T-helper 22 cell (primary cell): ENCODE measurements at regions not wholly inside any gene's neighbourhood (a gene's known extent, or its start where the extent isn't known, plus 50 kb on each side); places are given as distances from the start of the nearest gene placed in this dataset.
"Not testable (repeated sequence)": the region's sequence is repeated elsewhere in the genome, so short reads cannot be mapped to it uniquely, and the experiment has no call there.

Source experiments
- DNase-seq: peaks from one replicate; pipeline ENCODE4 v3.0.0-alpha.2; 2020; ENCODE audit warnings: low read depth

DNA sequence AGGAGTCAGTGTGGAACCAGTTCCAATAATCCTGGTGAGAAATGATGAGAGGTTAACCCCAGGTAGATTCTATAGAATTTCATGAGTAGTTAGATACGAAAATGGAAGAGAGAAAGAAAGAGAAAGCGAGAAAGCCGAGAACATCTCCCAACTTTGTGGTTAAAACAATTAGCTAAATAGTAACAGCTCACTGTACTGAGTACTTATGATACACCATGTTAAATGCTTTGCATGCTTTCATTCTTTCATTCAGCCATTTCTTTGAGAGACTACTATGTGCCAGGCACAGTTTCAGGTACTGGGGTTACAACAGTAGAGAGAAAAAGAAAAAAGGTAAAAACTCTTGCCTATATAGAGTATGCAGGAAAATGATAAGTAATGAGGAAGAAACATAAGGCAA is 109.7 kb upstream of the SYT6 start:
- DNase-seq, result no peak

DNA sequence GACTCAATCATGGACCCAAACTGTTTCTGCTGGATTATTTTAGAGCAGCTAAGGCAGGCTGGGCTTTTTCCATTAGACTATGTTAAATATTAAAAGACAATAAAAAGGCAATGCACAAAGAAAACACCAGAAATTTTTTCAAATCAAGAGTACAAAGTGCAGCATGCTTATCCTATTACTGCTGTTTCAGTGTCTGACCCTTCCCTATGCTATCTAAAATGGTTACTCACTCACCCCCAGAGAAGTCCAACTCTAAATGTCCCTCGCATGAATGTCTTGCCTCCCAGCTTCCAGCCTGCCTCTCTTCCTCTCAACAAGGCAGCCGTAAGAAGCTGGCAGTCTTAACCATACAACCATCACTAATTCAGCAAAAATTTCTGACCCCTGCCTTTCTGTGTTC is 108.7 kb upstream of the SYT6 start:
- no peak for DNase-seq

DNA sequence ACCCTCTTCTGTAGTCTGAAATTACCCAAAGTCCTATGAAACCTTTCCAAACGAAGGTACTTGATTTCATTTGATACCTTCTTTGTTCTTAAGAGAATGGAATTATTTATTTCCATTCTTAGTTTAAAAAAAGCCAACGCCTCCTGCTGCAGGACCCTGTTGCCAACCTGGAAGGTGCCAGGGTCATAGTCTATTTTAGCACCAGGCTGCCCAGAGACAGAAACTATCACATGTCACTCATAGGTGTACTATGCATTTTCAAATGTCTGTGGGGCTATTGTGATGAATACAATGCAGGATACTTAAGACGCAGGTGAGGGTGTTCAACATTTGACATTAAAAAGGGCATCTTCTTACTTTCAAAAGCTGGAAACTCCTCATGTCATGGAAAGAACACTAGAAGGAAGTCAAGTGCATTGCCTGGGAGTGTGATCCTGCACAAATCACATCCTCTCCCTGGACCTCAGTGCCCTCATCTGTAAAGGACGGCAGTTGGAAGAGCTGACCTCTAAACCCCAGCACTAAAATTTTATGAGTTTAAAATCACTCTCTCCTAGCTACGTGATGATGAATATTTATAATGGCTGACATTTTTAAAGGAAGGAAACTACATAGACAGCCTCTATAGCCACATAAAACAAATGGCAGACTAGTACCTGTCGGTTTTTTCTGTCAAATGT is 107.3 kb upstream of the SYT6 start:
- DNase-seq, result no peak

DNA sequence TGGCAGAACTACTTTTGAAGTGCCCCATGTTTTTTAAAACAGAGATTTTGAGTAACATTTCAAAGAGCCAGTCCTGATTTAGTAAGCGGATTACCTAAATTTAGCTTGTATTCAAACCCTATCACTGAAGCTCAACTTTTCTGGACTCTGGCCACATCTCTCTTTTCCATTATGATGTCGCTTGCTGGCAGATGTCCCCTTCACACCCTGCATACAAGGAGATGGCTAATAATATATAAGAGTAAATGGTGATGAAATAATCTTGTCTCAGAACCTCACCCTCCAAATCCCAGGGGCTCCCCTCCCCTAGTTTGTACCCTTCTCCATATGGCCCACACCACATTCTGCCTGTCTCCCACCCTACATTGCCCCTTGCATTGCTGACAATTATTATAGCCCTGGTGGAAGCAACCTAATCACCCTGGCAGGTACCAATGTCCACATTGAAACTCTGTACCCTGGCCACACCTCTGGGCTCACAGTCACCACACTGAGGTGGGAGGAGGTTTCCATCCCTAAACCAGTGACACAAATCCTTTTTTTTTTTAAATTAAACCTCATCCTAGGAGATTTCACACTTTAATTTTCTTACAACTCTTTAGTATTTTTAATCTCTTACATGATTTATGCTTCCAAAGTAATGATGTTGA is 106.0 kb upstream of the SYT6 start:
- no peak for DNase-seq

DNA sequence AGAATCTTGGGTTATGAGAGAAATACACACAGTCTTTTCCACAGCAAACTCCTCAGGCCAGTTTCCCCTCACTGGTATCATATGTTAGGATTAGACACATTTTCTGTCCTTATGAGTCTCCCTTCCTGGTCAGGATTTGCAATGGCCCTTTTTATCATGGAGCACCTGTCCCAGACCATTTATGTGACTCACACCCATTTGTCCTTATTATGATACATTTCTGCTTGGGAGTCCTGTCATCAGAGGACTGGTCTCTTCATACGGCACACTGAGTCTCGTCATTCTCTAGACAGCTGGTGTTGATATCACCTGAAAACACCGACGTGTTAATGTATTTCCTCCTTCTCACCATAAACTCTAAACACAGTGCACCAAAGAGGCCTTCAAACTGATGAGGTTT is 105.0 kb upstream of the SYT6 start:
- DNase-seq, result no peak

DNA sequence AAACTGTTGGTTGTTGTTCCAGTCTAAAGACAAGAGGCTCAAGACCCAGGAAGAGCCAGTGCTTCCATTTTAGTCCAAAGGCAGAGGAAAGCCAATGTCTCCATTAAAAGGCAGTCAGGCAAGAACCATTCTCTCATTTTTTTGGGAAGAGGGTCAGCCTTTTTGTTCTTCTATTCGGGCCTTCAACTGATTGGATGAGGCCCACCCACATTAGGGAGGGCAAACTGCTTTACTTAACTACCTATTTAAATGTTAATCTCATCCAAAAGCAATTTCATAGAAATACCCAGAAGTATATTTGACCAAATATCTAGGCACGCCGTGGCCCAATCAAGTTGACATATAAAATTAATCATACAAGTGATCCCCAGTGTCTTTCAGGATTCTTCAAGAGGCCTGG is 104.4 kb upstream of the SYT6 start:
- DNase-seq, result no peak

DNA sequence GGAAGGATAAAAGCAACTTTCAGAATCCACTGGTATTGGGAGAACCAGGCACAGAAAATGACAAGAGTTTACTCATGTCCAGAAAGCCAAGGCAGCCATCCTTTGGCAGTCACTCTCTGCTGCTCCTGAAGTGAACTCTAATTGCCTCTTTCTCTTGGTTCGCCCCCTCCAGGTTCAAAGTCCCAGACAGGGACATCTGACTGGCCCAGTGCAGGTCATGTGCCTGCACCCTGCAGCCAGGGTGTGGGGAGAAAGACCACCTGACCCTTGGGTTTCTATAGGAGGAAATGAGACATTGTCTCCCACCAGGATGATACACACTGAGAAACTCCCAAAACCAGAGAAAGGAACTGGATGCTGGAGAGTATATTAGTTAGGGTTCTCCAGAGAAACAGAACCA is 103.9 kb upstream of the SYT6 start:
- DNase-seq, result no peak

DNA sequence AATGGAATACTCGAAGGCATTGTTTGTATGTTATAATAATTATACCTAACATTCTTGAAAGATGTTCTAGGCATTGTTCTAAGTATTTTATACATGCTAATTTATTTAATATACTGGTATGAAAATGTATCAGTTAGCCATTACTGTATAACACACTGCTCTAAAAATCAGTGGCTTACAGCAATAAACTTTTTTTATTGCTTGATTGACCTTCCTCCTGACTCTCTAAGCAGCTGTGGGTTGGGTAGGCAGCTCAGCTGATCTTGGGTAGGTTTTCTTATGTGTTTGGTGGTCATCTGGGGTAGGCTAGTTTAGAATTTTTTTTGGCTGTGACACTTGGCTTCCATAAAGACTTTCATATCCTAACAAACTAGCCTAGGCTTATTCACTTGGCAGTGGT is 100.2 kb upstream of the SYT6 start:
- DNase-seq, result no peak

DNA sequence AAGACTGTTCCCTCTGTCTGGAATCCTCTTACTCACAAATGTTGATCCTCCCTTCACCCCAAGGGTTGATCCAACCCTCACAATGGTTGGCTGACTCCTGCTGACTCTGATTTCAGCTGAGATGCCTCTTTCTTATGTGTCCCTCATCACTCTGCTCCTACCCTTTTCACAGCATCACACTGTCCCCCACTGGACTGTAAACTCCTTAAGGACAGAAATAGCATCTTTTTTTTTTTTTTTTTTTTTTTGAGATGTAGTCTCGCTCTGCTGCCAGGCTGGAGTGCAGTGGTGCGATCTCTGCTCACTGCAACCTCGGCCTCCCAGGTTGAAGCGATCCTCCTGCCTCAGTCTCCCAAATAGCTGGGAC is 97.9 kb upstream of the SYT6 start:
- DNase-seq, result no peak

DNA sequence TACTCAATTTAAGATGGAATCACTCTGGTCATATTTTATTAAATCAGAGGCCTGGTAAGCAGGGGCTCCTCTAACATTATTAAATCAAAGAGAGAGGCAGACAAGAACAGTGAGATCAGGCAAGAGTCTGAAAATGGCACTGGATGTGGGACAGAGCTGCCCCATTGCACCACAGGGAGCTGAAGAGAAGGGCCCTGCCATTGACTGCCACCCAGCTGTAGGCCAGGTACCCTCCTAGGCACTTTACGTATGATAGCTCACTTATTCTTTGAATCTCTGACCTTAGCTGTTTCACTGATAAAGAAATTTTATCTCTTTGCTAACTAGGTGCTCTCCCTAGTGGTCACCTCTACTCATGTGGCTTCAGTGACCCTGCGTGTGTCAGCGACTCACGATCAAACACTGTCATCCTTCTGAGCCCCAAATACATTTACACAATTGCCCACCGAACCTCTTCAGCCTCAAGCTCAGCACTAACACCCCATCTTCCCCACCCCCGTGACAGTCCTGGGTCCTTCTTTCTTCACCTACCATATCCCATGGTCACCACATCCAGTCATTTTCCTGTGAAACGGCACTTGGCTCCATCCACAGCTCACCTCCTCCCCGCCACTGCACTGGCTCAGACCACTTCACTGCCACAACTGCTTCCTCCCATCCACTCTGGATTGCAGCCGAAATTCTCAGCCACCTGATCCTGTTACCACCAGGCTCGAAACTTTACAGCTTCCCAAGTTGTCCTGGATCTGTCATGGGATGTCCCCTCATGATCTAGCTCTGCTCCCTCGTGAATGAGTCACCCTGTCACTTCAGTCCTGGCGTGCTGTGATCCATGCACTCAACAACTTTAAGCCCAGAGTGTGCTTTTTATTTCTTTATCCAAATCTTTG is 97.3 kb upstream of the SYT6 start:
- DNase-seq, result no peak

DNA sequence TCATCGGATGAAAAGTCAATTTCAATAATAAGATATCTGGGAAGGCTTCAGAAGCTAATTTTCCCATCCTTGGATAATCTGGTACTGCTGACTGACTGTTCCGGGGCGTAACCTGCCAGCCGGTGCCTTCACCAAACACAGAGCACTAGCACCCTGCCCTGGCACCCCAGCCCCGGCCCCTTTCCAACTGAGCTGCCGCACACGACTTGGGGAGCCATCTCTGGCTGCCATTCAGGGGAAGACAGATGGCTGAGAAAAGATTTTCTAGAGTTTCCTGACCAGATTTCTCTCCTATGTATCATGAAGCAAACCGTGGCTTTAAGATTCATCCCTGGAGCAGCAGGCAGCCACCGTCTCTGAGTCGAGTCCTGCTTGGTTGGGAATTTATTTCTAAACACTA is 96.0 kb upstream of the SYT6 start:
- DNase-seq, result no peak

DNA sequence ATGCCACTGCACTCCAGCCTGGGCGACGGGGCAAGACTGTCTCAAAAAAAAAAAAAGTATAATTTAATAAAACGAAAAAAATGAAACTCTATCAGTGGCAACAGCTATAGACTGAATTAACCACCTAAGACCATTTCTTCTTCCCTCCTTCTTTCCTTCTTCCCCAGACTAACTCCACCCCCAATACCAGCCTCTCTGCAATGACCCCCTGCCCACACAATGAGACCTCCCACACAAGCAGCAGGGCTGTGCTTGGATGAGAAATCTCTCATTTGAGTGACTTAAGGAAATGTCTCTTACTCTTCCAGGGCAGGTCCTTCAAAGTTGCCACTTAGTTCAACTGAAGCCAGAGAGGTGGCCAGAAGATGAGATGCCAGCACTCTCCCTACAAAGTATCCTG is 94.5 kb upstream of the SYT6 start:
- no peak for DNase-seq

DNA sequence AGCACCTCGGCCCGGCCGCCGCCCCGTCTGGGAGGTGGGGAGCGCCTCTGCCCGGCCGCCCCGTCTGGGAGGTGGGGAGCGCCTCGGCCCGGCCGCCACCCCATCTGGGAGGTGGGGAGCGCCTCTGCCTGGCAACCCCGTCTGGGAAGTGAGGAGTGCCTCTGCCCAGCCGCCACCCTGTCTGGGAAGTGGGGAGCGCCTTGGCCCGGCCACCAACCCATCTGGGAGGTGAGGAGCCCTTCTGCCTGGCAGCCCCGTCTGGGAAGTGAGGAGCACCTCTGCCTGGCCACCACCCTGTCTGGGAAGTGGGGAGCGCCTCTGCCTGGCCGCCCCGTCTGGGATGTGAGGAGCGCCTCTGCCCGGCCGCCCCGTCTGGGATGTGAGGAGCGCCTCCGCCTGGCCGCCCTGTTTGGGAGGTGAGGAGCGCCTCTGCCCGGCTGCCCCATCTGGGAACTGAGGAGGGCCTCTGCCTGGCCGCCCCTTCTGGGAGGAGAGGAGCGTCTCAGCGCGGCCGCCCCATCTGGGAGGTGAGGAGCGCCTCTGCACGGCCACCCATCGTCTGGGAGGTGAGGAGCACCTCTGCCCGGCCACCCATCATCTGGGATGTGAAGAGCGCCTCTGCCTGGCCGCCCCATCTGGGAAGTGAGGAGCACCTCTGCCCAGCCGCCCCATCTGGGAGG is 89.0 kb upstream of the SYT6 start:
- not testable (repeated sequence) for DNase-seq

DNA sequence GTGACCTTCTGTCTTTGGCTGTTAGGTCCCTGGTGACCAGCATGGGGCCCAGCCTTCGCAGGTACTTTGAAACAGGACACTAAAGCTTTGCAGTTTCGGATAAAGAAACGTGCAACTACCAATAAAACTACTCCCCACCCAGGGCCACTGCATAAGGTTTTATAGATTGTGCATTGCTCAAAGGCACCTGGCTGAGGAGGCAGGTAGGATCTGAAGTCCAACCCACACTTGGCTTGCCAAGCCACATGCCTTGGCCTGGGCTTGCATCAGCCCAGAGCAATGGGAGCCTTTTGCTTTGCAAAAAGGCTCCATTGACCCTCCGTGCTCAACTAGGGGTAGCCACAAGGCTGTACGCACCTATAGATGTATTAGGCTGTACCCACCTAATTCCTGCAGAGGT is 84.4 kb upstream of the SYT6 start:
- no peak for DNase-seq

DNA sequence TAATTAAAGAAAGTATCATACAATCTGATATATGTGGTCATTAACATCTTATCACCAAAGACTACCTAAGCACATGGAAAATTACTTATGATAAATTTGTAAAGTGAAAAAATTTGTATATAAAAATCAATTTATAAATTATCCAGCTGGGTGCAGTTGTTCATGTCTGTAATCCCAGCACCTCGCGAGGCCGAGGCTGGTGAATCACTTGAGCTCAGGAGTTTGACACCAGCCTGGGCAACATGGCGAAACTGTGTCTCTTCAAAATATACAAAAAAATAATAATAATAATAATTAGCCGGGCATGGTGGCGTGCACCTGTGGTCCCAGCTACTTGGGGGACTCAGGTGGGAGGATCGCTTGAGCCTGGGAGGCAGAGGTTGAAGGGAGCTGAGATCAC is 82.8 kb upstream of the SYT6 start:
- DNase-seq, result no peak

DNA sequence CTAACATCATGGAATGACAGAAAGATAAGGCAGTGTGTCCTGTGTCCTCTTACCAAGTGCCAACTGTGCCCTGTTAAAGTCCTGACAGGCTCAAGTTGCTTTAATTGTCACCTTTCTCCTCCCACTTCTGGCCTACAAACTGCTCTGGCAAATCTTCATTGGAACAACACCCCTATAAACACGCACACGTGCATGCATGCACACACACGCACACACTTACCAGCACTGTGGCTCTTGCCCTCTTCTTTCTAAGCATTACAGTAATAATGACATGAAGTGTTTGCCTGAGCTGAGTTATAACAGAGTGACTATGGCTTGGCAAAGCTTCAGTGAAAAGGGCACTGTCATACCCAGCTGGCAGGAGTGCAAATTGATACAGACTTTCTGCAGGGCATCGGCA is 82.3 kb upstream of the SYT6 start:
- no peak for DNase-seq

DNA sequence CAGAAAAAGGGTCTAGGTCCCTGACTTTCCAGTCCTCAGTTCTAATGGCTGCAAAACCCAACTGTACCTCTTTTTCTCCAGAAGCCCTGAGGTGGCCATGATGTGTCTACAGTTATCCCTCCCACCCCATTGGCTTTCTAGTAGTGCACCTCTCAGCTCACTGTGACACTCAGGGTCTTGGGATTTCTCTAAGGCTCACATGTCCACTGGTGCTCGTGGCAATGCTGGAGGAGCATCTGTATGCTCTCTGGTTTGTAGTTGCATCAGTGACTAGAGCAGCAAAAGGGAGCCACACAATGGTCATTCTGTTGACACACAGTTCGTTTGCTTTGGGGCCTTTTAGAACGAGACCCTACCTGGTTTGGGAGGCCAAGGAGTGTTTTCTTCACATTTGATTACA is 81.6 kb upstream of the SYT6 start:
- no peak for DNase-seq

DNA sequence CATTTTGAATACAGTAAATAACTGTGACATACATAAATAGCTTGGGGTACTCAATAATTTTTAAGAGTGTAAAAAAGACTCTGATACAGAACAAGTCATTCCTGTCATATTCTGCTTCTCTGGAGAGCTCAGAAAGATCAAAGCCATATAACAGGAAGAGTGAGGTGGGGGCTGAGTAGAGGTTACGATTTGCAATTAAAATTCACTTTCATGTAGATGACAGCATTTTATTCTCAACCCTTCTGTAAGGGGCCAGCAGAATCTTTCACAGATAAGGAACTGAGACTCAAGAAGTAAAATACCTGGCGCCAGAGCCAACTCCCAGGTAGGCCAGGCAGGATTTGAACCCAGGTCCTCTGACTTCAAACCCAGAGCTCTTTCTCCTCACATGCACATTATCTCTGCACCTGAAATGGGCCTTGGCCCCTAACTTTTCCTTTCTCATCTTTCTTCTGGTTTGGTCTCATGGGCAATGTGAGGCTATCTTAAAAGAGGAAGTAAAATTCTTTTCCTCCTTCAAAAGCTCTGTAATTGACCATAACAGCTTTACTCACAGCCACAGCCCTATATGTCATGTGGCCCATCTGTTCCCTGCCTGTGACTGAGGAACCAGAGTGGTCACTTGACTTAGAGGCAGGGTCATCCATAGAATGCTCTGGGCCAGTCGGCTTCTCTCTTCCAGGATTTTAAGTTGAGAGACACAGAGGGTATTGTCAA is 80.9 kb upstream of the SYT6 start:
- no peak for DNase-seq

DNA sequence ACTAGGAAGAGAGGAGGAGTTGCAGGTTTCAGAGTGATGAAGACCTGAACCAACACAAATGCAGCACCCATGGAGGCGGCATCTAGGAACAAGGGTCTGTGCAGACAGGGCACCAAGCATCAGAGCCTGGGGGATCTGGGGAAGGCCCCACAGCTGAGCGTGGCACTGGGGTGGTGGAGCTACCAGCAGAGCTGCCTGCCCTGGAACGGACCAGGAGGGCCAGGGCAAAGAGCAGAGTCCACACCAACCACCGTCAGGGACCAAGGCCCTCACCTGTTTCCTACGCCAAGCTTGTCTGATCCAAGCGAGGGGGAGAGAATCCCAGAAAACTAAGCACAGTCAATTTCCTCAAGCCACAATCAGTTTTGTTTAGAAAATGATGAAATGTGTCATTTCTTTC is 79.0 kb upstream of the SYT6 start:
- DNase-seq, result no peak

DNA sequence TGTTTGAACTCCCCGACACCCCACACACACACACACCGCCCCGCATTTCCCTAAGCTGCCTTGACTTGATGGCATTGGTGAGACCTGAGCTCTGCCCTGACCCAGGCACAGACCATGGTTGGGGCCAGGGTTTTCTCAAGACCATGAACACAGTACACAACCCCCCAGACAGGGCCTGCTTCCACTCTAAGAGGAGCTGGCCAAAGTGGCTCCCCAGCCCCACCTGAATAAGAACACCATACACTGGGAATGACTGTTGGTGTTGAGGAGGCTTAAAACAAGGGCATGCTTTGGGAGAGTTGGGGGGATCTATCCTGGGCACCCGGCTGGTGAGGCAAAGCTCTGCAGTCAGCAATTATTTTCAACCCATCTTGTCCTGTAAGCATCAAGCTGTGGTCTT is 77.6 kb upstream of the SYT6 start:
- DNase-seq, result no peak

DNA sequence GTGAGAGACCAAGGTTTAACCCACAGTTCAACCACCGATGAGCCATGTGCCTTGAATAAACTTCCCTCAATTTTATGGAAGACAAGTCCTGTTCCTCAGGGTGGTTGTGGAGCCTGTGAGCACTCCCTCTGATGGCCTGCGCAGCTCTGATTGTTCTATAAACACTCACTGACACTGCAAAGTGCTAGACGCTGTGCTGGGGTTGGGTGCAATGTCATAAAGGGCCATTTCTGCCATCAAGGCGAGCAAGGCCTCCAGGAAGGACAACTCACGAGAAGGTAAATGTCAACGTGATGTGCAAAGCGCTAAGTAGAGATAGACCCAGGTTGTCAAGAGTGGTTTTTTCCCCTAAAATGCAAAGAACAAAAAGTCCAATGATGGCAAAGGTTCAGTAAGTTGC is 75.7 kb upstream of the SYT6 start:
- DNase-seq, result no peak

DNA sequence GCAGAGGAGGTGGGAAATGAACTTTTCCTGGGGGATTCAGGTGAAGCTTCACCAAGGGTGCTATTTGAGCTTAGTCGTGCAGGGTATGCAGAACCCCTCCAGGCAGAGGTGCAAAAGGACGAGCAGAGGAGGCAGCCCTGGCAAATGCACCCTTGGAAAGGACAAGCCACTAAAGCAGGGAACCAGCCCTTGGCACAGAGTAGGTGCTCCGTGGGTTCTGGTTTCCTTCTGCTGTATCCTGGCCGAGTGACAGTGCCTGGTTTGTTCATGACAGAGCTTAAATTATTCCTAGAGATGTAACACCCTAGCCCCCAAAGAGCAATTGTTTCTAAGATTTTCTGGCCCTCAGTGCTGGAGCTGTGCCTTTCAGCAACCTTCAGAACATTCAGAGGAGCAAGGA is 73.4 kb upstream of the SYT6 start:
- no peak for DNase-seq
